ENCODE measurements at regions not wholly inside any gene's neighbourhood (a gene's known extent, or its start where the extent isn't known, plus 50 kb on each side); places are given as distances from the start of the nearest gene placed in this dataset.
A peak's percentile ranks its signal among the peaks of the same experiment; 100 is the strongest.

DNA sequence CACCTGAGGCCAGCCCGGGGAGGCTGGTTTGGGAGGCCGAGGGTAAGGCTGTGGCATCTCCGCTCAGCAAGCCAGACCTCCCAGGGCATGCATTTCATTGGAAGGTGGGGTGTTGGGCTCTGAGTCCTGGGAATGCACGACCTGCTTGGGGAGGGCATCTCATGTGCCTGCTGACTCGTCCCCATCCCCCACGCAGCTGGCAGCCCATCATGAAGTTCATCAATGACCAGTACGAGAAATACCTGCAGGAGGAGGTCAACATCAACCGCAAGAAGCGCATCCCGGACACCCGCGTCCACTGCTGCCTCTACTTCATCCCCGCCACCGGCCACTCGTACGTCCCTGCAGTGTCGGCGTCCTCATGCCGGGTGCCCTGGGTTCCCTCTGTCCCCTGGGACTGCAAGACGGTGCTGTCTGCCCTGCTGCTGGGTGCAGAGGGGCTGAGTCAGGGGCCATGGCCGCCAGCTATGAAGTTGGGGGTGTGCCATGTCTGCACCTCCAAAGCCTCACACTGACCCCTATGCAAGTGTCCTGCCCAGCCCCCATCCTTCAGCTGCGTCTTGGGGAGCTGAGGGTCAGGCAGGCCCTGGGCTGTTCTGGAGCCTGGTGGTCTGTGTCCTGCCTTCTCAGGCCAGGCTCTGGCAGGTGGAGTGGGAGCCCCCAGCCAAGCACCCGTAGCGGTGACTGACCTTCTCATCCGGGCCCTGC, 347.9 kb downstream of the SEC14L1 start:
- no peak for DNase-seq (ENCODE audit: low spot score)

DNA sequence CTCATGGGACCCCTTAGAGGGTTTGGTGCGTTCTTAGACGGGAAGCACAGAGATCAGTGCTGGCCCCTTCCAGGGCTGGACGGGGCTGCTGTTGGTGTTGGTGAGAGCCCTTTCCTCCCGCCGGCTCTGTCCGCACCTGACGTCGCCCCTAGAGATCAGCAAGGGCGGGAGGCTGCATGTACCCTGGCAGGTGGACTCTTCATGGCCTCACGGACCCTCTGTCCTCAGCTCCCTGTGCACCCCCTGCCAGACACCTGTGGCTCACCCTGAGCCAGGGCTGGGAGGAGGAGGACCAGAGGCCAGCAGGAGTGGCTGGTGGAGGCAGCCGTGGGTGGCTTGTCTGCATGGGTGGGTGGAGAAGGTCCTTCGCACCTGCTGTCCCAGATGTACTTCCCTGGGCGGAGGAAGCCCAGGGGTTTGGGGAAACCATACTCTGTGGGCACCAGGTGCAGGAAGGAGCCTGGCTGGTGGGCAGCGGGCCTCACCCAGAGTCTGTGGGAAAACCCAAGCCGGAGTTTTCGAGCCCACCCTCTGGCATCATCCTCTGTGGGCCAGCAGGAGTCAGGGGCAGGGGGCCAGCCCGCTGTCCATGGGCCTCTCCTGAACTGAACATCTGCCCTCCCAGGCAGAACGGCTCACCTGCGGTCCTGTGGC, 348.6 kb downstream of the SEC14L1 start:
- no peak for DNase-seq (ENCODE audit: low spot score)

DNA sequence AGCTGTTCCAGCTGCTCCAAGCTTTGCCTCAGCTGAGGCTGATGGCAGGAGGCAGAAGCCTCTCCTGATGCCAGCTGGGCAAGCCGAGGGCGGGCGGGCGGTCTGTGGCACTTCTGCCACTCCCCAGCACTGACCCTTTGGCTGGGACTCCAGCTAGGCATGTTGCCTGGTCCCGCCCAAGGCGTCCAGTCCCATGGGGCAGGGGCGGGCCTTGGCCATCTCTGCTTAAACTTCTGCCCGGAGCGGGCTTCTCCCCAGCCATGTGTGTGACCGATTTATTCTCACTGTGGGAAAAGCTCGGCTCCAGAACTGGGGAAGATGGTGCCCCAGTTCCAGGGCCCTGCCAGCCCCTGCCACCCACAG, 349.1 kb downstream of the SEC14L1 start:
- no peak for DNase-seq (ENCODE audit: low spot score)

DNA sequence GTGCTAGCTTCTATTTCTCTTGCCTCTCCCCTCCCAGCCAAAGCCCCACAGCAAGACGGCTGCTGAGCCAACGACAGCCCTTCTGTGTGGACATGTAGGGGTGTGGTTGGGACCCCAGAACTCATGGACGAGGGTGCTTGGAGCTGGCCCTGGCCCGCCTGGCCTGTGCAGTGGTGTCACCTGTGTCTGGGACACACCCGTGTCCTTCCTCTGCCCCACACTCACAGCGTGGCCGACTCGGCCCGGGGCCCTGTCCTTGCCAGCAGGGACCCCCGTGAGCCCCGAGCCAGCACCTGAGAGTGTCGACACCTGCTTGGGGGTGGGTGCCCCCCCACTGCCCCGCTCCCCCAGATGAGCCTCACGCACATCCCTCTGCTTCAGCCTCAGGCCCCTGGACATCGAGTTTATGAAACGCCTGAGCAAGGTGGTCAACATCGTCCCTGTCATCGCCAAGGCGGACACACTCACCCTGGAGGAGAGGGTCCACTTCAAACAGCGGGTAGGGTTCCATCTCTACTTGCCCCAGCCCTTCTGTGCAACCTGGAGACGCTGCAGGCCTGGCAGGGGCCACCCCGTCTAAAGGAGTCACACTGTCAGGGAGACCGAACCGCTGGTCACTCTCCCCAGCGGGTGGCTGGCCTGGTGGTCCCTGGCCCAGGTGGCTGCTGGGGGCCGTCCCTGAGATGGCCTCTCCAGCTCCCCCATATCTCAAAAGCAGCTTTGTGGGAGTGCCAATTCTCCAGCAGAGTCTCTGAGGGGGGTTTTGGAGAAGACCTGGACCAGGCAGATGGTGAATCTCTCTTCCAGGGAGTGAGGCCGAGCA, 349.8 kb downstream of the SEC14L1 start:
- no peak for DNase-seq (ENCODE audit: low spot score)

DNA sequence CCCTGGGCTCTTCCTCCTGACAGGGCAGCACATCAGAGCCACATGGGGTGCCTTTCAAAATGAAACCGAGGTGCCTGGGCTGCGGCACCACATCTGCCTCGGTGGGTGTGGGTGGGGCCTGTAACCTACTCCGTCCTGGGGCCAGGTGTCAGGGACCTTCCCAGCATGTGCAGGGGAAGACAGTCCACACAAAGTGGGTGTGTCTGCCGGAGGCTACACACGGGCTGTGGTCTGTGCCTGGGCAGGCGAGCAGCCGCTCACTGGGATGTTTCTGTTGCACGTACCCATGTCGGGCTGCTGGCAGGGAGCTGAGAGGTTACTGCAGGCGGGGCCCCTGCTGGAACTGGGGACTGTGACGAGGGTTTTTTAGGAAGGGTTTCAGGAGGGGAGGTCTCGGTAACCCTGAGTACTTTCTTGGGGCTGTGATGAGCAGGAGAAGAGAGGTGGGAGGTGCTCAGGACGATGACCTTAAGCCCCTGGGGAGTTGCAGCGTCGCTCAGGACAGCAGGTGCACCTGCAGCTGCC, 351.2 kb downstream of the SEC14L1 start:
- DNase-seq (ENCODE audit: low spot score): no peak

GRCh38 chr17:77492446-77493237, 351.9 kb downstream of the SEC14L1 start:
- DNase-seq (ENCODE audit: low spot score): no peak

DNA sequence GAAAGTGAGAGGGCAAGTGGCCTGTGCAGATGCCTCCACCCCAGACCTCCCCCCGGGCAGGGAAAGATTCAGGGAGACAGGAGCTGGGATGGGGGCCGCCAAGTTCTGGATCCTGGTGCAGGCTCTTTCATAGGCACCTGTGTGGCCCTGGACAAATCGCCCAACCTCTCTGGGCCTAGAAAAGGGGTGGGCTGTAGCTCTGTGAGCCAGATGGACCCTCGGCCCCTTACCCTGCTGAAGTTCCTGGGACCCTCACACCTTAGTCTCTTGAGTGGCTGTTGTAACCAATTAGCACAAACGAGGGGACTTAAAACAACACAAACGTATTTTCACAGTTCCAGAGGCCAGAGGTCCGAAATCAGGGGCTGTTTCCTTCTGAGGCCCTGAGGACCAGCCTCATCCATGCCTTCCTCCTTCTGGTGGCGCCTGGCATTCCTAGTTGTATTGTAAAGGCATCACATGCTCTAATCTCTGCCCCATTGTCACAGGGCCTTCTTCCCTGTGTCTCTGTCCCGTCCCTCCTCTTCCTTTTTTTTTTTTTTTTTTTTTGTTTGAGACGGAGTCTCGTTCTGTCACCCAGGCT, 352.6 kb downstream of the SEC14L1 start:
- DNase-seq (ENCODE audit: low spot score): no peak

DNA sequence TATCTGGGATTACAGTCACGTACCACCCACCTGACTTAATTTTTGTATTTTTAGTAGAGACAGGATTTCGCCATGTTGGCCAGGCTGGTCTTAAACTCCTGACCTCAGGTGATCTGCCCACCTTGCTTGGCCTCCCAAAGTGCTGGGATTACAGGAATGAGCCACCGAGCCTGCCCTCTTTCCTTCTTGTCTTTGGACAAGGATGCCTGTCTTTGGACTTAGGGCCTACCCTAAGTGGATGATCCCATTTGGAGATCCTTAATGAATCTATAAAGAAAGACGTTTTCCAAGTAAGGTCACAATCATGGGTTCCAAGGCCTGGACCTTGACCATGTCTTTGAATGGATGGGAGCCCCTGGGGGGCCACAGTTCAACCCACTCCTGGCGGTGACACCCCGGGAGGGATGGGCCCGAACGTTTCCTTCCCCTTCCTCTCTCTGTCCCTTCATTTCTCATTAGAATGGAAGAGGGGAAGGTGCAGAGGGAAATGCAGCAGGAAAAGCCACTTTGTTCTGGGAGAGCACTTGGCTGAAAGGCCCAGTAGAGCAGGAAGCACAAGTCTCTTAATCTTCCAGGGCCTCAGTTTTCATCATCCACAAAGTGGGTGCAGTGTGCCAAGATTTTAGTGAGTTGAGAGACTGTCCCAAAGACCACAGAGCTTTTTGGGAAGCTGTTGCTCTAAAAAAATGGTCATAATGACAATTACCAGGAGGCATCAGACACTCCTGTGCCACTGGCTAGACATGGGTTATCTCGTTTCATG, 353.3 kb downstream of the SEC14L1 start:
- DNase-seq (ENCODE audit: low spot score): no peak

- peak; percentile 62 for DNase-seq (ENCODE audit: low spot score)
Observed at GRCh38 chr17:77494664-77495435, 354.1 kb downstream of the SEC14L1 start.

GRCh38 chr17:77495575-77495974, 354.8 kb downstream of the SEC14L1 start:
- DNase-seq (ENCODE audit: low spot score): no peak

DNA sequence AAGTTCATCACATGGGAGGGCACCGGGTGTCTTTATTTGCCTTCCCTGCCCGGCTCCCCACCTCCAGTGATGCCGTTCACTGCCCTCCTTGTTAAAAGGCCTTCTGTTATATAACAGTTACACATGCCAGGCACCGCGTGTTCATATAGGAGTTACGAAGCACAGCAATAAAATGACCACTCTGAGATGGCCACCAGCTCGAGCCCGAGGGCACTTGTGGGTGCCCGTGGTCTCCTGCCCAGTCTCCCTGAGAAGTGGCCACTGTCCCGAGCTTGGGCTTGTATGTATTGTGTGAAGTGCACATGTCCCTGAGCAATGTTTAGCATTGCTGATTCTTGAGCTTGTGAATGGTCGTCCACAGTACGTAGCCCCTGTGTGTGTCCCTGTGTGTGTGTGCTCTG, 355.6 kb downstream of the SEC14L1 start:
- no peak for DNase-seq (ENCODE audit: low spot score)

GRCh38 chr17:77496831-77497577, 356.2 kb downstream of the SEC14L1 start:
- no peak for DNase-seq (ENCODE audit: low spot score)

DNA sequence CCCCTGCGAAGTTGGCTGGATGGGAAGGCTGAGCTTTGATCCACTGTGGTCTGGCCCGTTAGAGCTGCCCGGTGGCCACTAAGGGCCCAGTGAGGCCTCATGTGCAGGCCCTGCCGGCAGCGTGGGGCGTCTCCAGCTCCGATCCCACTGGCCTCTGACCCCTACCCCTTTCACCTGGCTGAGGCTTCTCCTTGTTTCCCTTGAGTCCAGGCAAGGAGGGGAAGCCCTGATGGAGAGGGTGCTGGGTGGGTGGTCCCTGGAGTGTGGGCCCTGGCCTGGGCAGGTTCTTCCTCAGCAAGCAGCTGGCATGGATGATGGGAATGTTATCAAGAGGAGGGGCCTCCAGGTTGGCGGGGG, 356.8 kb downstream of the SEC14L1 start:
- no peak for DNase-seq (ENCODE audit: low spot score)

GRCh38 chr17:77498091-77498741, 357.4 kb downstream of the SEC14L1 start:
- no peak for DNase-seq (ENCODE audit: low spot score)

- no peak for DNase-seq (ENCODE audit: low spot score)
Observed at GRCh38 chr17:77498791-77499698, 358.3 kb downstream of the SEC14L1 start.

DNA sequence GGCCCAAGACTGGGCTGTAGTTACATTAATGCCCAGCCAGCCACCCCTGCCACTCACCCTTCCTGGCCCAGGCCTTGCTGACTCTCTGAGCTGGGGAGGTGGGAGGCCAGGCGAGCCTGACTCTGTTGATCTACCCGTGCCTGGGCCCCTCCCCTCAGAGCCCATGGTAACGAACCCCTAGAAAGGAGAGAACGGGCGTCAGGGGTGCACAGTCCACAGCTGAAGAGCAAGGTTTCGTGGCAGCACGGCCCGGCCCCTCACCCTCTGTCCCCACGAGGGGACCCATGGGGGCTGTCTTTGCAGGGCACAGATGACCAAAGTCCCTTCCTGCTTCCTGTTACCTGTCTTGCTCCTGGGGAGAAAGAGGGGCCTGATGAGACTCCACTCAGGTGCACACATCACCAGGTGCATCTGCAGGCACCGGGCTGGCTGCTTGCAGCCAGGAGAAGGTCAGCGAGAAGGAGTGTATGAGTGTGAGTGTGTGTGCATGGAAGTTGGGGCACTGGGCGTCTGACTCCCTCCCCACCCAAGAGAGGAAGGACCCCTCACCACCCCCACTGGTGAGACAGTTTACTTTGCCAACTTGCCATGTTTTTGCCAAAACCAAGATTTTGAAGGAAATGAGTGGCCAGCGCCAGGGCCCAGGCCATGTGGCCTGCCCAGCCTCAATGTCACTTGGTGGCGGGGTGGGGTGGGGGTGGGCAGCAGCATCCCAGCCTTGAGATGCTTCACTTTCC, 359.1 kb downstream of the SEC14L1 start:
- DNase-seq (ENCODE audit: low spot score): no peak

DNA sequence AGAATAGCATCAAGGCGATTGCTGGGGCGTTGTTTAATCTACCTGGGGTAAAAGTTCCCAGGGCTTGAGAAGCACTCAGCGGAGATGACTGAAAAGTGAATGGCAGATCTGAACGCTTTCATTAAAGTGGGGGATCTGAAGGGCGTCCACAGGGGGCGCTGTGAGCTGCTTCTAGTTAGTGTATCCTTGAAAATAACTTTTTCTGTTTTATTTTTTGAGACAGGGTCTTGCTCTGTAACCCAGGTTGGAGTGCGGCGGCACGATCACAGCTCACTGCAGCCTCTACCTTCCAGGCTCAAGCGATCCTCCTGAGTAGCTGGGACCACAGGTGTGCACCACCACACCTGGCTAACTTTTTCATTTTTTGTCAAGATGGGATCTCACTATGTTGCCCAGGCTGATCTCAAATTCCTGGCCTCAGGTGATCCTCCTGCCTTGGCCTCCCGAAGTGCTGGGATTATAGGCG, 360.4 kb downstream of the SEC14L1 start:
- DNase-seq (ENCODE audit: low spot score): no peak

Measured in SW480 (cell line).